PFSK-1 (cell line): ENCODE measurements at regions not wholly inside any gene's neighbourhood (a gene's known extent, or its start where the extent isn't known, plus 50 kb on each side); places are given as distances from the start of the nearest gene placed in this dataset.

ENCODE experiments used
- FOXP2 ChIP-seq: optimal IDR thresholded peaks from 2 replicates; pipeline ENCODE3; 2011; ENCODE audit warnings: borderline replicate concordance, control low read depth, inconsistent platforms; ENCODE audit not compliant: insufficient read depth; ENCODE audit errors: extremely low read length, extremely low read depth
- POLR2AphosphoS5 ChIP-seq: IDR thresholded peaks from 2 replicates; pipeline ENCODE4 v1.6.1; 2012; ENCODE audit warnings: low read depth, mild to moderate bottlenecking, control low read depth, low read length, moderate library complexity
- REST ChIP-seq, 2 experiments: IDR thresholded peaks; 2 replicates each; pipeline versions ENCODE4 v1.6.1 to v1.8.0; 2011 to 2012; ENCODE audit warnings: low read depth in 2 of 2, low read length in 2 of 2, control low read depth in 1 of 2, inconsistent platforms in 1 of 2, mild to moderate bottlenecking in 1 of 2, moderate library complexity in 1 of 2; ENCODE audit not compliant: insufficient read depth in 1 of 2
- SIN3A ChIP-seq: IDR thresholded peaks from 2 replicates; pipeline ENCODE4 v1.6.1; 2012; ENCODE audit warnings: mild to moderate bottlenecking, low read length, moderate library complexity, borderline replicate concordance; ENCODE audit not compliant: insufficient read depth
- TAF1 ChIP-seq: IDR thresholded peaks from 2 replicates; pipeline ENCODE4 v1.6.1; 2012; ENCODE audit warnings: low read length, control low read depth, borderline replicate concordance; ENCODE audit not compliant: insufficient read depth

- TF ChIP-seq REST (IDR thresholded peaks at IDR 0.05; ENCODE audit: insufficient read depth in 1 of 2, low read depth in 2 of 2, low read length in 2 of 2), result no peak
- TF ChIP-seq POLR2AphosphoS5, result no peak
- no peak for TF ChIP-seq SIN3A
- no peak for TF ChIP-seq TAF1
- no peak for TF ChIP-seq FOXP2
These were observed 492.5 kb upstream of the ADGRL2 start for GRCh38 chr1:81308191-81308590.

GRCh38 chr1:81307786-81308185, 492.9 kb upstream of the ADGRL2 start:
- TF ChIP-seq POLR2AphosphoS5 (no peak), FOXP2 (no peak), REST (IDR thresholded peaks at IDR 0.05; ENCODE audit: insufficient read depth in 1 of 2, low read depth in 2 of 2, low read length in 2 of 2) (no peak), SIN3A (no peak), TAF1 (no peak)

- TF ChIP-seq TAF1 (no peak), REST (IDR thresholded peaks at IDR 0.05; ENCODE audit: insufficient read depth in 1 of 2, low read depth in 2 of 2, low read length in 2 of 2) (0 out of 4 replicates have a peak, but pooled peaks of 1 of the 2 experiments have one; percentile 28)
These were observed 494.7 kb upstream of the ADGRL2 start for GRCh38 chr1:81305997-81306452.

GRCh38 chr1:81304187-81304586, 496.5 kb upstream of the ADGRL2 start:
- TF ChIP-seq FOXP2 (no peak), POLR2AphosphoS5 (no peak)

GRCh38 chr1:81299892-81300291, 500.8 kb upstream of the ADGRL2 start:
- no peak for TF ChIP-seq REST (IDR thresholded peaks at IDR 0.05; ENCODE audit: insufficient read depth in 1 of 2, low read depth in 2 of 2, low read length in 2 of 2)
- no peak for TF ChIP-seq FOXP2
- no peak for TF ChIP-seq TAF1
- TF ChIP-seq SIN3A, result no peak
- no peak for TF ChIP-seq POLR2AphosphoS5

- TF ChIP-seq REST (IDR thresholded peaks at IDR 0.05; ENCODE audit: insufficient read depth in 1 of 2, low read depth in 2 of 2, low read length in 2 of 2) (no peak), POLR2AphosphoS5 (no peak), TAF1 (no peak), SIN3A (no peak), FOXP2 (no peak)
These were observed 502.5 kb upstream of the ADGRL2 start for GRCh38 chr1:81298266-81298665.
